ENCODE measurements at regions not wholly inside any gene's neighbourhood (a gene's known extent, or its start where the extent isn't known, plus 50 kb on each side); places are given as distances from the start of the nearest gene placed in this dataset.

- TF ChIP-seq CTCF (IDR thresholded peaks at IDR 0.05): no peak
- TF ChIP-seq POLR2A (IDR thresholded peaks at IDR 0.05): no peak
These were observed 486.8 kb downstream of the ADGRL2 start for GRCh38 chr1:82287556-82287955.
